ENCODE measurements at regions not wholly inside any gene's neighbourhood (a gene's known extent, or its start where the extent isn't known, plus 50 kb on each side); places are given as distances from the start of the nearest gene placed in this dataset.

GRCh38 chr1:60763741-60764140 is 318.6 kb upstream of the NFIA start:
- Mint-ChIP-seq H3K27ac (ENCODE audit: unreplicated experiment) (no peak overlapping the region), H3K4me3 (ENCODE audit: unreplicated experiment) (no peak overlapping the region), H3K4me1 (ENCODE audit: unreplicated experiment) (peaks cover 8% of the 10 kb centered on the region), H3K27me3 (ENCODE audit: unreplicated experiment) (no peaks in the 10 kb centered on the region), H3K9me3 (ENCODE audit: unreplicated experiment) (no peaks in the 10 kb centered on the region), H3K36me3 (ENCODE audit: low read depth, unreplicated experiment) (no peaks in the 10 kb centered on the region)
- TF ChIP-seq CTCF (IDR thresholded peaks at IDR 0.05; ENCODE audit: unreplicated experiment), result no peak
- DNase-seq (ENCODE audit: low spot score), result no peak

GRCh38 chr1:60762911-60763310 is 319.4 kb upstream of the NFIA start:
- TF ChIP-seq CTCF (IDR thresholded peaks at IDR 0.05; ENCODE audit: unreplicated experiment), result no peak
- Mint-ChIP-seq H3K9me3 (ENCODE audit: unreplicated experiment) (no peaks in the 10 kb centered on the region), H3K27ac (ENCODE audit: unreplicated experiment) (no peak overlapping the region), H3K4me3 (ENCODE audit: unreplicated experiment) (no peak overlapping the region), H3K4me1 (ENCODE audit: unreplicated experiment) (peaks cover 8% of the 10 kb centered on the region), H3K27me3 (ENCODE audit: unreplicated experiment) (no peaks in the 10 kb centered on the region), H3K36me3 (ENCODE audit: low read depth, unreplicated experiment) (no peaks in the 10 kb centered on the region)
- DNase-seq (ENCODE audit: low spot score), result no peak

GRCh38 chr1:60762176-60762575 is 320.2 kb upstream of the NFIA start:
- Mint-ChIP-seq H3K27ac (ENCODE audit: unreplicated experiment) (no peak overlapping the region), H3K36me3 (ENCODE audit: low read depth, unreplicated experiment) (no peaks in the 10 kb centered on the region), H3K4me1 (ENCODE audit: unreplicated experiment) (peaks cover 8% of the 10 kb centered on the region), H3K4me3 (ENCODE audit: unreplicated experiment) (no peak overlapping the region), H3K9me3 (ENCODE audit: unreplicated experiment) (no peaks in the 10 kb centered on the region), H3K27me3 (ENCODE audit: unreplicated experiment) (no peaks in the 10 kb centered on the region)
- no peak for DNase-seq (ENCODE audit: low spot score)
- TF ChIP-seq CTCF (IDR thresholded peaks at IDR 0.05; ENCODE audit: unreplicated experiment), result no peak

GRCh38 chr1:60759291-60759690 is 323.1 kb upstream of the NFIA start:
- no peaks in the 10 kb centered on the region for H3K9me3 Mint-ChIP-seq (ENCODE audit: unreplicated experiment)
- H3K4me1 Mint-ChIP-seq (ENCODE audit: unreplicated experiment), result peaks cover 8% of the 10 kb centered on the region
- no peak overlapping the region for H3K27ac Mint-ChIP-seq (ENCODE audit: unreplicated experiment)
- no peak for TF ChIP-seq CTCF (IDR thresholded peaks at IDR 0.05; ENCODE audit: unreplicated experiment)
- H3K36me3 Mint-ChIP-seq (ENCODE audit: low read depth, unreplicated experiment), result no peaks in the 10 kb centered on the region
- no peak for DNase-seq (ENCODE audit: low spot score)
- no peak overlapping the region for H3K4me3 Mint-ChIP-seq (ENCODE audit: unreplicated experiment)
- H3K27me3 Mint-ChIP-seq (ENCODE audit: unreplicated experiment), result no peaks in the 10 kb centered on the region

- Mint-ChIP-seq H3K9me3 (ENCODE audit: unreplicated experiment) (no peaks in the 10 kb centered on the region), H3K27ac (ENCODE audit: unreplicated experiment) (no peak overlapping the region), H3K4me1 (ENCODE audit: unreplicated experiment) (peaks cover 8% of the 10 kb centered on the region), H3K36me3 (ENCODE audit: low read depth, unreplicated experiment) (no peaks in the 10 kb centered on the region), H3K4me3 (ENCODE audit: unreplicated experiment) (no peak overlapping the region), H3K27me3 (ENCODE audit: unreplicated experiment) (peaks cover under 1% of the 10 kb centered on the region)
- TF ChIP-seq CTCF (IDR thresholded peaks at IDR 0.05; ENCODE audit: unreplicated experiment), result no peak
- DNase-seq (ENCODE audit: low spot score), result no peak
Observed at GRCh38 chr1:60757485-60757884, 324.9 kb upstream of the NFIA start.

Measured in endothelial cell (in vitro differentiated cells).